ENCODE measurements at regions not wholly inside any gene's neighbourhood (a gene's known extent, or its start where the extent isn't known, plus 50 kb on each side); places are given as distances from the start of the nearest gene placed in this dataset.

DNA sequence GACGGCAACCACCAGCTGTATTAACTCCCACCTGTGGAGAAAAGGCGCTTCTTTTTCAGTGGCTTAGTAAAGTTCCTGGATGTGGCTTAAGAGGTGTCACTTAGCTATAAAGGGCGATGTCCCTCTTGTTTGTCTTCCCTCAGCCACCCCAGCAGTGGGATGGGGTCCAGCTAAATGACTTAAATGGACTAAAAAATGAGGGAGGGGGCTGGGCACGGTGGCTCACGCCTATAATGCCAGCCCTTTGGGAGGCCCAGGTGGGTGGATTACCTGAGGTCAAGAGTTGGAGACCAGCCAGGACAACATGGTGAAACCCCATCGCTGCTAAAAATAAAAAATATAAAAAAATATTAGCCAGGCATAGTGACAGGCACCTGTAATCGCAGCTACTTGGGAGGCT lies 667.5 kb upstream of the RBFOX1 start:
- Histone ChIP-seq H3K36me3 (ENCODE audit: low read depth) (no peaks in the 10 kb centered on the region), H3K4me1 (ENCODE audit: insufficient read depth, poor library complexity, severe bottlenecking) (no peaks in the 10 kb centered on the region), H3K9me3 (ENCODE audit: severe bottlenecking) (no peaks in the 10 kb centered on the region), H3K27me3 (ENCODE audit: insufficient read depth, poor library complexity, severe bottlenecking) (no peaks in the 10 kb centered on the region), H3K27ac (ENCODE audit: poor library complexity, severe bottlenecking) (no peak overlapping the region), H3K4me3 (ENCODE audit: severe bottlenecking) (no peak overlapping the region)
- ATAC-seq (ENCODE audit: low read depth): no peak
- no peak for DNase-seq (ENCODE audit: low spot score)
- TF ChIP-seq, protein P1, sequence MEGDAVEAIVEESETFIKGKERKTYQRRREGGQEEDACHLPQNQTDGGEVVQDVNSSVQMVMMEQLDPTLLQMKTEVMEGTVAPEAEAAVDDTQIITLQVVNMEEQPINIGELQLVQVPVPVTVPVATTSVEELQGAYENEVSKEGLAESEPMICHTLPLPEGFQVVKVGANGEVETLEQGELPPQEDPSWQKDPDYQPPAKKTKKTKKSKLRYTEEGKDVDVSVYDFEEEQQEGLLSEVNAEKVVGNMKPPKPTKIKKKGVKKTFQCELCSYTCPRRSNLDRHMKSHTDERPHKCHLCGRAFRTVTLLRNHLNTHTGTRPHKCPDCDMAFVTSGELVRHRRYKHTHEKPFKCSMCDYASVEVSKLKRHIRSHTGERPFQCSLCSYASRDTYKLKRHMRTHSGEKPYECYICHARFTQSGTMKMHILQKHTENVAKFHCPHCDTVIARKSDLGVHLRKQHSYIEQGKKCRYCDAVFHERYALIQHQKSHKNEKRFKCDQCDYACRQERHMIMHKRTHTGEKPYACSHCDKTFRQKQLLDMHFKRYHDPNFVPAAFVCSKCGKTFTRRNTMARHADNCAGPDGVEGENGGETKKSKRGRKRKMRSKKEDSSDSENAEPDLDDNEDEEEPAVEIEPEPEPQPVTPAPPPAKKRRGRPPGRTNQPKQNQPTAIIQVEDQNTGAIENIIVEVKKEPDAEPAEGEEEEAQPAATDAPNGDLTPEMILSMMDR (IDR thresholded peaks at IDR 0.05; ENCODE audit: poor library complexity, severe bottlenecking): no peak

DNA sequence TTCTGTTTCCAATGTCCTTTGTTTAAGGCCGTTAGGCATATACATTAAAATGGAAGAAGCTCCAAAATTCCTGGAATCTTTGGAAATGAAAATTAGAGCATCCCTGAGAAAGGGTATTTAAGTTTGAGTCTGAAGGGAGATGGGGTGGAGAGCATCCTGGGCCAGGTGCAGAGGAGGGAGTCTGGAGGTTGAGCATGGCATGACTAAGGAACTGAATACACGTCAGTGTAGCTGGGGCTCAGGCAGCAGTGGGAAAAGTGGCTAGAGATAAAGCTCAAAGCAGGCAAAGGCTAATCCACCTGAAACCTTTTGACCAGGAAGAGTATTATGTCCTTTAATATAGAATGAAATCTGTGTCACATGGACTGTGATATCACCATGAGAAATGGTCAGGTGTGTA lies 669.0 kb upstream of the RBFOX1 start:
- H3K4me3 ChIP-seq (ENCODE audit: severe bottlenecking): no peak overlapping the region
- H3K27me3 ChIP-seq (ENCODE audit: insufficient read depth, poor library complexity, severe bottlenecking): no peaks in the 10 kb centered on the region
- no peaks in the 10 kb centered on the region for H3K4me1 ChIP-seq (ENCODE audit: insufficient read depth, poor library complexity, severe bottlenecking)
- H3K36me3 ChIP-seq (ENCODE audit: low read depth): no peaks in the 10 kb centered on the region
- ATAC-seq (ENCODE audit: low read depth) (no peak), DNase-seq (ENCODE audit: low spot score) (no peak)
- no peak overlapping the region for H3K27ac ChIP-seq (ENCODE audit: poor library complexity, severe bottlenecking)
- TF ChIP-seq, protein P1 (IDR thresholded peaks at IDR 0.05; ENCODE audit: poor library complexity, severe bottlenecking): no peak
- no peaks in the 10 kb centered on the region for H3K9me3 ChIP-seq (ENCODE audit: severe bottlenecking)

DNA sequence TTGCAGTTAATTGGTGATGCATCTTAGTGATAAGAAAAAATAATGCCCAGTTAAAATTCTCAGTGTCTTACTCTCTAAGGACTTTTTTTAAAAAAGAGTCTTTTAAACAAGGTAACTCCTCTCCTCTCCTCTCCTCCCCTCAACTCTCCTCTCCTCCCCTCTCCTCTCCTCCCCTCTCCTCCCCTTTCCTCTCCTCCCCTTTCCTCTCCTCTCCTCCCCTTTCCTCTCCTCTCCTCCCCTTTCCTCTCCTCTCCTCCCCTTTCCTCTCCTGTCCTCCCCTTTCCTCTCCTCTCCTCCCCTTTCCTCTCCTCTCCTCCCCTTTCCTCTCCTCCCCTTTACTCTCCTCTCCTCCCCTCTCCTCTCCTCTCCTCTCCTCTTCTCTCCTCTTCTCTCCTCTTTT lies 675.9 kb upstream of the RBFOX1 start:
- H3K36me3 ChIP-seq (ENCODE audit: low read depth): no peaks in the 10 kb centered on the region
- no peak for ATAC-seq (ENCODE audit: low read depth)
- H3K27me3 ChIP-seq (ENCODE audit: insufficient read depth, poor library complexity, severe bottlenecking): no peaks in the 10 kb centered on the region
- H3K9me3 ChIP-seq (ENCODE audit: severe bottlenecking): no peaks in the 10 kb centered on the region
- TF ChIP-seq, protein P1 (IDR thresholded peaks at IDR 0.05; ENCODE audit: poor library complexity, severe bottlenecking): no peak
- H3K4me3 ChIP-seq (ENCODE audit: severe bottlenecking): no peak overlapping the region
- no peak for DNase-seq (ENCODE audit: low spot score)
- no peak overlapping the region for H3K27ac ChIP-seq (ENCODE audit: poor library complexity, severe bottlenecking)
- H3K4me1 ChIP-seq (ENCODE audit: insufficient read depth, poor library complexity, severe bottlenecking): no peaks in the 10 kb centered on the region

DNA sequence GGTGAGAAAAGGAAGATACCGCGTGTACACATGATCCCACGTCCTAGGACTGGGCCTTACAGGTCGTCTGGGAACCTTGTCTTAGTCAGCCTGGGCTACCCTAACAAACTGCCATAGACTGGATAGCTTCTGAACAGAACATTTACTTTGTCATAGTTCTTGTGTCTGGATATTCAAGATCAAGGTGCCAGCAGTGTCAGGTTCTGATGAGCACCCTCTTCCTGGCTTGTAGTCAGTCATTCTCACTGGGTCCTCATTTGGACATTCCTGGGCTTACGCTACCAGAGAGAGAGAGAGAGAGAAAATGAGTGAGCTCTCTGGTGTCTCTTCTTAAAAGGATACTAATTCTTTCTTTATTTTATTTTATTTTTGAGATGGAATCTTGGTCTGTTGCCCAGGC lies 685.8 kb upstream of the RBFOX1 start:
- Histone ChIP-seq H3K4me3 (ENCODE audit: severe bottlenecking) (no peak overlapping the region), H3K4me1 (ENCODE audit: insufficient read depth, poor library complexity, severe bottlenecking) (no peaks in the 10 kb centered on the region), H3K27me3 (ENCODE audit: insufficient read depth, poor library complexity, severe bottlenecking) (no peaks in the 10 kb centered on the region), H3K36me3 (ENCODE audit: low read depth) (no peaks in the 10 kb centered on the region), H3K27ac (ENCODE audit: poor library complexity, severe bottlenecking) (no peak overlapping the region), H3K9me3 (ENCODE audit: severe bottlenecking) (no peaks in the 10 kb centered on the region)
- TF ChIP-seq, protein P1 (IDR thresholded peaks at IDR 0.05; ENCODE audit: poor library complexity, severe bottlenecking): no peak
- no peak for ATAC-seq (ENCODE audit: low read depth)
- DNase-seq (ENCODE audit: low spot score): no peak

DNA sequence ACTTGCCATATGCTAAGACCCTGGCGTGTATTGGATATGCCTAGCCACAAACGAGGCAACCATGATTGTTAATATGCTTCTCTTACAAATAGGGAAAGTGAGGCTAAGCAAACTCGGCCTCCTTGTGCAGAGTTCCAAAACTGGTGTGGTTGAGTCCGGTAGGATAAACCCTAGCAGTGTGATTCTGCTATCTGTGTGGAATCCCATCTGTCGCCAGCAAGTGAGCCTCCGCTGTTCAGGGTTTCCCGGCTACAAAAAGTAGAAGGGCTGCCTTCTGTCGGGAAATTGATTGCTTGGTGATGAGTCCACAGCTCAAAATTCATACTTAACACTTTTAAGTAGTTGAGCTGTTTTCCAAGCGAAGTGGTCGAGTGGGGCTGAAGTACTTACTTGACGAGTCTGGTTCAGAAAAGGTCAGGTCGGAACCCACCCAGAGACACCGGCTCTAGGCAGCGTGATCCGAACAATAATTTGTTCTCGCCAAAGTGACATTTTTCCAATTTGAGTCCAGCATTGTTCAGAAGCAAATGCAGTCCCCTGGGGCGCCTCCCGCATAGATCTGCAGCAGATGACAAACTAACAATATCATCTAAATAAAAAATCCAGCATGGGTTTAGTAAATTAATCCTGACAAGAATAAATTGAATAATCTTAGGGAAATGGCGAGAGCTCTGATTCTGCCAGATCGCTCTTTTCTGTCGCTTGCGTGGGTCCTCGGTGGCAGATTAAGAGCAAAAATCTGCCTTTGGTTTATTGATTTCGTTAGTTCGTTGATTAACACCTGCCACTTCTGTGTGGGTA lies 686.7 kb upstream of the RBFOX1 start:
- DNase-seq (ENCODE audit: low spot score) (no peak), ATAC-seq (ENCODE audit: low read depth) (no peak)
- Histone ChIP-seq H3K4me1 (ENCODE audit: insufficient read depth, poor library complexity, severe bottlenecking) (no peaks in the 10 kb centered on the region), H3K27ac (ENCODE audit: poor library complexity, severe bottlenecking) (no peak overlapping the region), H3K4me3 (ENCODE audit: severe bottlenecking) (no peak overlapping the region), H3K27me3 (ENCODE audit: insufficient read depth, poor library complexity, severe bottlenecking) (no peaks in the 10 kb centered on the region), H3K36me3 (ENCODE audit: low read depth) (no peaks in the 10 kb centered on the region), H3K9me3 (ENCODE audit: severe bottlenecking) (no peaks in the 10 kb centered on the region)
- TF ChIP-seq, protein P1 (IDR thresholded peaks at IDR 0.05; ENCODE audit: poor library complexity, severe bottlenecking): no peak
